ENCODE measurements at regions not wholly inside any gene's neighbourhood (a gene's known extent, or its start where the extent isn't known, plus 50 kb on each side); places are given as distances from the start of the nearest gene placed in this dataset.
"Not testable (repeated sequence)": the region's sequence is repeated elsewhere in the genome, so short reads cannot be mapped to it uniquely, and the experiment has no call there.

GRCh38 chr16:16882766-16883165 lies 503.8 kb downstream of the NPIPA7 start:
- no peak for FAIRE-seq

DNA sequence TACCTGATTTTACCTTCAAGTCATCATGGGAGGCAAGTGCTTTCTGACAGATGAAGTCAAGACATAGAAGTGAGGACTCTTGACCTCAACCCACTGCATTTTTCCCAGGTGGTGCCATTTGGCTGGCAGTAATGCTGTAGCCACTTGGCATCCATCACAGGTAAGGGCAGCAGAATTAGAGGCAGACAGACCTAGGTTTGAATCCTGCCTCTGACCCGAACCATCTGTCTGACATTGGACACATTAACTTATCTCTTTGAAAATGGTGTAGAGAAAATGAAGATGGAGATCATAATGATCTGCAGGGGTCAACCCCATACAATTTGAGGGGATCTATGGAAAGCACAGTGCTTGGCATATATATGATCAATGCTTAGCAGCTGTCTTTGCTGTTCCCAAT lies 505.5 kb downstream of the NPIPA7 start:
- FAIRE-seq = no peak

GRCh38 chr16:16887193-16887592 lies 508.3 kb downstream of the NPIPA7 start:
- no peak for FAIRE-seq

DNA sequence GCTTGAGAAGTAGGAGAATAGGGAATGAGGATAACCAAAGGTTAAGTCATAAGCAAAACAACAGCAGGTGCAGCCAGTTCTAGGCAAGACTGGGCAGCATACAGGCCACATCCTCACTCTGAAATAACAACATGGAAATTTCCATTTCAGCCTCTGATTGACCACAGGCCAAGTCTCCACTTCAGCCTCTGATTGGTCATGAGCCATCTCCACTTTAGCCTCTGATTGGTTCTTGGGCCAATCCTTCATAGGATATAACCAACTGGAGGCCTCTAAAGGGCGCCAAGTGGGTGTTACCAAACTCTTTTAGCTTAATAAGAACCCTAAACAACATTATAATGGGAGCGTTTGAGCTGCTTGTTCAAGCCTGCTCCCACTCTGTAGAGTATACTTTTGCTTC lies 512.0 kb downstream of the NPIPA7 start:
- no peak for FAIRE-seq

DNA sequence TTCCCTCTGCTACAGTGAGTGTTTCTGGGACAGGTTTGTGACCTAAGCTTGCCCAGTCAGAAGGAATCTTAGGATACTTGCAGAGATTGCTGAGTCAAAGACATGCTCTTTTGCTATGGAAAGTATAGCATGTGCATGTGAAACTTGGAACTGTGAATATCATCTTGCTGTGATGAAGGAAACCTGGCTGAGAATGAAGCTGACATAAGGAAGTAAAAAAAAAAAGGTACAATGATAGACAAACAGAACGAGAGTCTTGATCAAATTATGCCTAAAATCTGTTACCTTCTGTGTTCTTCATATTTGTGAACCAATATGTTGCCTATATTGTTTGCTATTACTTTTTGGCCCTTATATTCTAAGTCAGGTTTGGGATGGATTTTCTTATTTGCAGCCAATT lies 525.7 kb downstream of the NPIPA7 start:
- no peak for FAIRE-seq

DNA sequence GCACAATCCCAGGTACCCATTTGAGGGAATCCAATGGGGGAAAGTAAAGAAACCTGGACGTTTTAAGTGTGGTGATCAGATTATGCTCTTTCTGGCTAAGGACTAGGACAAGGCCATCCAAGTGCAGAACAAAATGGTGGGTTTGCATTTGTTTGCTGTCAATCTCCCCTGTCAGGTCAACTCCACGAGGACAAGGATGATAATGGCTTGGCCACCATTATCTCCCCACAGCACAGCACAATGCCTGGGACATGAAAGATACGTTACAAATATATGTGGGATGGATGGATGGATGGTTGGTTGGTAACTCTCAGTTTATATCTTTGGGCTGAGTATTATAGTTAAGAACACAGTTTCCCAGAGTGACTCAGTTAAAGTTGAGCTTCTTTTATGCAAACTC lies 526.9 kb downstream of the NPIPA7 start:
- FAIRE-seq = no peak

DNA sequence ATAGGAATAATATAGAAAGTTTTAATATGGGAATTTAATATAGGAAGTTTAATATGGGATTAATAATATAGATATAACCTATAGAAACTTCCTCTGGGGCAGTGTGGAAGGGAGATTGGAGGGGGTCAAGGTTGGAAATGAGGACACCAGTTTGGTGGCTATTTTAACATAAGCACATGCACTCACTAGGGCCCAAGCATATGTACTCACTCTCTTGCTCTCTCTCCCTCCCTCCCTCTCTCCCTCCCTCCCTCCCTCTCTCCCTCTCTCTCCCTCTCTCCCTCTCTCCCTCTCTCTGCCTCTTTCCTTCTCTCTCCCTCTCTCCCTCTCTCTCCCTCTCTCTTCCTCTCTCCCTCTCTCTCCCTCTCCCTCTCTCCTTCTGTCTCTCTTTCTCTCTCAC lies 528.1 kb downstream of the NPIPA7 start:
- no peak for FAIRE-seq

- no peak for FAIRE-seq
Observed at GRCh38 chr16:16908077-16908476, 529.1 kb downstream of the NPIPA7 start.

GRCh38 chr16:16909126-16909525 lies 530.2 kb downstream of the NPIPA7 start:
- no peak for FAIRE-seq

- no peak for FAIRE-seq
Observed at GRCh38 chr16:16910666-16911065, 531.7 kb downstream of the NPIPA7 start.

DNA sequence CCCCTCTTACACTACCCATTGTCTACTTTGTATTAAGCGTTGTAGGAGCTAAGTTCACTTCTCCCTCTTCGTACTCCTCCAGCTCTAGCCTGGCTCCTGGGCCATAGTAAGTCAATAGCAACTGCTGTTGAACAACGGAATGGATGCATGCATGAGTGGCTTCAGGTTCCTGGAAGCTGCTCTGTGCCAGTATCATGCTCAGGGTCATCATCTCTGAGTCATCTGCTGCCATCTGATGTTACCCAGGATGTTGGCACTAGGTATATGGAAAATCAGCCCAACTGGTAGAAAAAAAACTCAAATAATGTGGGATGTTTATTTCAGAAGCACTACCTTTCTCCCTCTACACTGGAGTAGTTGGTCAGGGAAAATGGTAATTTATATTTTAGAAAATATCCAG lies 536.8 kb downstream of the NPIPA7 start:
- no peak for FAIRE-seq

DNA sequence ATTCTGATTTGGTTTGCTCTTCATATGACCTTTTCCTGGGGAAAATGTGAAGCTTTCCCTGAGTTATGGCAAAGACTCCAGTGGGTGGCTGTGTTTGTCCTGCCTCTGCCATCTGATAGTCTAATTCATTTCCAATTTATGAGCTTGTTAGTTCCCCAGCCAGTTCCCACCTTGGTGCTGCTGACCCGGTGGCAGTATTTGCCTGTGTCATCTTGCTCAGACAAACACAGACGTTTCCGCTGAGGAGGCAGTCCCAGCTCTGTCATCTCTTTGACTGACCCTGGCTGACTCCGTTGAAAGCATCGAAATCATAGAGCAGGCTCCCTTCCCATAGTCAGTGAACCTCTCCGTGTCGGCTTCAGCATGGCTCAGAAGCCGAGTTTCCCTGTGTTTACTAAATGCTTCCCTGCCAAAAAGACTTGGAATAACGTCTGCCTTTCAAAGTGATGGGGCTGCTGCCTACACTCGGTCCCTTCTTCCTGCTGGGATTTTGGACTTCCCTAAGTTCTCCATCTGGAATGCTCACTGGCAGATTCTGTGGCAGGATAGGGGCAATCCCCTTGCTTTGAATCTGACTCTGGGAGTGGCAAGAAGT lies 538.3 kb downstream of the NPIPA7 start:
- no peak for FAIRE-seq

DNA sequence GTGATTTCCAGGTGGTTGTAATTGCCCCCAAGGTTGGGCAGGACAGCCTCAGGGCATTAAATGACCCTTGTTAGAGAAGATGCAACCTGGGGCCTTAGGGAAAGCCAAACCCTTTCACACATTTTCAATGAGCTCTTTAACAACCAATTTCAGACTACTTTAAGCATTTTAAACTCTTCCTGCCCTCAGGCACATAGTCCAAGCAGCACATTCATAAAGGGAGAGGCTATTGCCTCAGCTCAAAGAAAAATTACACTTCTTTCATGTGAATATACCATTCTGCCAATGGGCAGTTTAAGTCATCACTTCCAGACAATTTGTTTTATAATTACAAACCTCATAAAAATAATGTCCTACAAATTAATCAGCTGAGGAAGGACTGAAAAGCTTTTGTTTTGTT lies 544.5 kb downstream of the NPIPA7 start:
- FAIRE-seq = no peak

DNA sequence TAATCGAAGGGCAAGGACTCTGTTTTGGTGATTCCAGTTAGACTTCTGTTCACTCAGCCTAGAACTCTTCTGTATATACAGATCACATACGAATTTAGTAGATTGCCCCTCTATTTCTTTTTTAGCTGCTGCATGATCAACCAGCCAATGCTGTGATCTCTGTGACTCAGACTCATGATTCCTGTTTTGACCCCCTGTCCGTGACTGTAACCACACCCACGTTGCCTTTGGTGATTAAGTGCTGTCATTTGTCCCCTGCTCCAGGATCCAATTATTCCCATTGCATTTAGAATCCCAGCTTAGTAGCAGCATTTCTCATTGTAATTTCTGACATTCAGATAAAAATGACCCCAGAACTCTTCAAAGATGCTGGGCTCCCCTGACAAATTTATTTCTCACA lies 545.7 kb downstream of the NPIPA7 start:
- no peak for FAIRE-seq

DNA sequence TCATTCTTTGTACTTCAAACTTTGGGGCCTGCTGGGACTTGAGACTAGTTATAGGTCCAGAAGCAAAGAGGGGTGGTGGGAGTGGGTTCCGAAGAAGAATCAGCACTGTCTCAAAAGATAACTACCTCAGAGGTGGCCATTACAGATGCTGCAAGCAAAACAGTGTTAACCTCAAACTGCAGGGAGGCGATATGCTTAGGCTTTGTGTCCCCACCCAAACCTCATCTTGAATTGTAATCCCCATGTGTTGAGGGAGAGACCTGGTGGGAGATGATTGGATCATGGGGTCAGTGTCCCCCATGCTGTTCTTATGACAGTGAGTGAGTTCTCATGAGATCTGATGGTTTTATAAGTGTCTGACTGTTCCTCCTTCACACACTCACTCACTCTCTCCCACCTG lies 545.3 kb downstream of the XYLT1 start:
- no peak for FAIRE-seq

- no peak for FAIRE-seq
Observed at GRCh38 chr16:16928532-16929109, 542.1 kb downstream of the XYLT1 start.

GRCh38 chr16:16930309-16931000 lies 540.3 kb downstream of the XYLT1 start:
- FAIRE-seq = no peak

DNA sequence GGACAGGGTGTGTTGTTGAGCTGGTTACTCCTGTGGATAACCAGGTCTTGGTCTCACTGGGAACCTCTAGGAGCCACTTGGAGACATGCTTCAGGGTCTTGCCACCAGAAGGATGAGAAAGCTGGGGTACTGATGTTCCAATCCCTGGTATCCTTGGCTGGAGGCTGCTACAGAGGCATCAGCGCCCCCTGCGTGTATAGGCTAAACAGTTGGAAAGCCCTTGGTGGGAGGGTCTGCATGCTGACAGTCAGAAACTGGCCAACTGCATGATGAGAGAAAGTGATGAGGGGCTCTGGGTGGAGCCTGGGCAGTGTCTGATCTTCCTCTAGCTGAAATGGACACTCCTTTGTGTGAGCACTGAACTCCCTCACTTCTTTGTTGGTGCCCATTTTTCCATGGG lies 536.9 kb downstream of the XYLT1 start:
- FAIRE-seq = no peak

GRCh38 chr16:16934660-16935059 lies 536.1 kb downstream of the XYLT1 start:
- no peak for FAIRE-seq

DNA sequence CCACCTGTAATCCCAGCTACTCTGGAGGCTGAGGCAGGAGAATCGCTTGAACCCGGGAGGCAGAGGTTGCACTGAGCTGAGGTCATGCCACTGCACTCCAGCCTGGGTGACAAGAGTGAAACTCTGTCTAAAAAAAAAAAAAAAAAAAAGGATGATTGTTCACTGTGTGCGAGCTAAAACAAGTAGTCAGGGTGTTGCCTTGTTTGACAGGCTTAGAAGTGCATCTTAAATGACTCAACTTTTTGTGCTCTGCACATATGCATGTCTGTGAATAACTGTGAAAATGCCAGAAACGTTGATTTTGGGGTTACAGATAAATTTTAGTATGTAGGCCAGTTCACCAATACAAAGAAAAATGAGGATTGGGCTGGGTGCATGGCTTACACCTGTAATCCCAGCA lies 534.9 kb downstream of the XYLT1 start:
- not testable (repeated sequence) for FAIRE-seq

DNA sequence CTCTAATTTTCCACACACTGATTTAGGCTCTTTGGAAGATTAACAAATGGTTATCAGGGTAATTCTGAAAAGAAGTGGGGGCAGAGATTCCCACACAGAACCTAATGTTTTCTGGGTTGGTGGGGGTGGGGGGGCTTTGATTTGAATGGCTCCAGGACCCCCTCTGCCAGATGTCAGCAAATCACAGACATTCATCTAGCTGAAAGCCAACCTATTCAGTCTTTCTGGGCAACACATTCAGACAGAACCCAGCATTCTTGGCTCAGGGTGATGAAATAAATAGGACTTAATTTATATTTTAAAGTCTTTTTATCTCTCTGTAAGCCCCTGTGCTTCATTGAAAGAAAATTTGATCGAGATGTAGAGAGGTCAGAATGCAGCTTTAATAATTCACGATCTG lies 533.2 kb downstream of the XYLT1 start:
- no peak for FAIRE-seq

GRCh38 chr16:16938009-16938408 lies 532.8 kb downstream of the XYLT1 start:
- no peak for FAIRE-seq

GRCh38 chr16:16938980-16939379 lies 531.8 kb downstream of the XYLT1 start:
- FAIRE-seq = no peak

DNA sequence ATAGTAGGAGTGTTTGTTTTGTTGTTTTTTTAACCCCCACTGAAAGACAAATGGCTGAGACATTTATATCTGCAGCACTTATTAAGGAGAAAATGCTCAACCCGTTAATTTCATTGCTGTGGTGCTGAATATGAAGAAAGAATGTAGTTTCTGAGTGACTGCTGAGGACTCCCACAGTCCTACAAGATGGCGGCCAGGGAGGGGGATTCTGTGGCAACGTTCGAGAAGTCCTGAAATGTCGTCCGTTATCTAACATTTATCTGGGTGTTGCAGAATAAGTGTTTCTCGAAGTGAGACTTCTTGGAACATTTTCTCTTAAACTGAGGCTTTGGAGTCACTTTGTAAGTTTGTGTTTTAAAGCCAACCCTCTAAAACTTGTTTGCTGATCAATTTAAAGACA lies 530.4 kb downstream of the XYLT1 start:
- no peak for FAIRE-seq

DNA sequence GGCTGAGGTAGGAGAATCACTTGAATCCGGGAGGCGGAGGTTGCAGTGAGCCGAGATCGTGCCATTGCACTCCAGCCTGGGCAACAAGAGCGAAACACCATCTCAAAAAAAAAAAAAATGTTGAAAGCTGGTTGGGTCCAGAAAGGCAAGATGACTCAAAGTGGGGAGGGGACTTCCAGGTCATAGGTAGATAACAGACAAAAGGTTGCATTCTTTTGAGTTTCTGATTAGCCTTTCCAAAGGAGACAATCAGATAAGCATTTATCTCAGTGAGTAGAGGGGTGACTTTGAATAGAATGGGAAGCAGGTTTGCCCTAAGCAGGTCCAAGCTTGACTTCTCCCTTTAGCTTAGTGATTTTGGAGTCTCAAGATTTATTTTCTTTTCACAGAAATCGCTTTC lies 527.9 kb downstream of the XYLT1 start:
- not testable (repeated sequence) for FAIRE-seq

Data from colon (tissue), 2 donors.